Spleen (tissue), 11 donors: ENCODE measurements at regions not wholly inside any gene's neighbourhood (a gene's known extent, or its start where the extent isn't known, plus 50 kb on each side); places are given as distances from the start of the nearest gene placed in this dataset.

Source experiments
- DNase-seq: peaks from one replicate; pipeline ENCODE4 v3.0.0-alpha.2; 2020
- H3K27ac ChIP-seq, 8 donors: fragments of 200-600 bp; sonication (generic) in 7 of 8; 1 replicate in 4 of 8; 2 replicates in 4 of 8; pipeline versions ENCODE4 v1.5.0 to v1.8.0; 2016 to 2021; ENCODE audit warnings: inconsistent platforms in 4 of 8, mild to moderate bottlenecking in 4 of 8, moderate library complexity in 1 of 8
- H3K27me3 ChIP-seq, 7 donors: fragments of 200-600 bp; sonication (generic) in 6 of 7; replicated peaks in 1 of 7; 1 replicate in 4 of 7; 2 replicates in 3 of 7; pipeline versions ENCODE4 v1.5.0 to v1.8.0; 2016 to 2021; ENCODE audit warnings: inconsistent platforms in 3 of 7, mild to moderate bottlenecking in 1 of 7
- H3K36me3 ChIP-seq, 6 donors: fragments of 200-600 bp; sonication (generic) in 5 of 6; 1 replicate in 4 of 6; 2 replicates in 2 of 6; pipeline versions ENCODE4 v1.5.0 to v1.8.0; 2016 to 2021; ENCODE audit warnings: inconsistent platforms in 2 of 6
- H3K4me1 ChIP-seq, 6 donors: fragments of 200-600 bp; sonication (generic) in 5 of 6; 1 replicate in 3 of 6; 2 replicates in 3 of 6; pipeline versions ENCODE4 v1.5.0 to v1.8.0; 2016 to 2021; ENCODE audit warnings: inconsistent platforms in 3 of 6
- H3K4me3 ChIP-seq, 8 donors: fragments of 200-600 bp; sonication (generic) in 7 of 8; 1 replicate in 4 of 8; 2 replicates in 4 of 8; pipeline versions ENCODE4 v1.5.0 to v1.8.0; 2016 to 2021; ENCODE audit warnings: inconsistent platforms in 4 of 8, mild to moderate bottlenecking in 4 of 8, moderate library complexity in 2 of 8
- H3K9me3 ChIP-seq, 8 donors: fragments of 200-600 bp; sonication (generic) in 7 of 8; 1 replicate in 4 of 8; 2 replicates in 4 of 8; pipeline versions ENCODE4 v1.5.0 to v1.8.0; 2016 to 2021; ENCODE audit warnings: inconsistent platforms in 4 of 8
- CTCF ChIP-seq, 11 experiments: fragments of 200-600 bp in 7 of 11; fragments of 450-650 bp in 4 of 11; sonication (generic) in 4 of 11; IDR thresholded peaks in 8 of 11; conservative IDR thresholded peaks in 3 of 11; 1 replicate in 7 of 11; 2 replicates in 4 of 11; pipeline versions ENCODE4 v1.4.0 to v1.8.0; 2016 to 2021; ENCODE audit warnings: antibody characterized with exemption in 11 of 11, inconsistent platforms in 4 of 11, mild to moderate bottlenecking in 1 of 11
- POLR2A ChIP-seq, 3 donors: fragments of 450-650 bp; IDR thresholded peaks; one replicate each; pipeline ENCODE4 v1.5.1; 2017; ENCODE audit warnings: antibody characterized with exemption in 3 of 3, mild to moderate bottlenecking in 1 of 3
- POLR2AphosphoS5 ChIP-seq, 3 donors: sonication (generic); formaldehyde crosslinking; IDR thresholded peaks; one replicate each; pipeline ENCODE4 v1.5.1; 2017; ENCODE audit warnings: antibody characterized with exemption in 3 of 3
- WGBS, 5 donors: extraction: QIAGEN DNeasy Blood & Tissue Kit in 3 of 5; methylation state at CpG; one replicate each; pipeline versions ENCODE4 v1.1.5 to v1.1.7; 2013 to 2018; 5-methylcytosine and 5-hydroxymethylcytosine counted together
- intact Hi-C: fragments of 100-400 bp; cut with DNase I; formaldehyde crosslinking; loops from one replicate; pipeline ENCODE4 v1.15.0; 2023; ENCODE audit warnings: low total_unique reads
- donor health status: healthy with polysubstance abuse.
- donor health status: DM: no; HTN: no; CAD: no; lungs with moderate emphysema.
- donor health status: DM: no; HTN: no; CAD: no.
- donor health status: Bipolar disorder and iron deficiency.
- donor health status: healthy.
- donor health status: DM: no; HTN: no; CAD: no.
- donor health status: DM: yes; HTN: yes; CAD: no.

DNA sequence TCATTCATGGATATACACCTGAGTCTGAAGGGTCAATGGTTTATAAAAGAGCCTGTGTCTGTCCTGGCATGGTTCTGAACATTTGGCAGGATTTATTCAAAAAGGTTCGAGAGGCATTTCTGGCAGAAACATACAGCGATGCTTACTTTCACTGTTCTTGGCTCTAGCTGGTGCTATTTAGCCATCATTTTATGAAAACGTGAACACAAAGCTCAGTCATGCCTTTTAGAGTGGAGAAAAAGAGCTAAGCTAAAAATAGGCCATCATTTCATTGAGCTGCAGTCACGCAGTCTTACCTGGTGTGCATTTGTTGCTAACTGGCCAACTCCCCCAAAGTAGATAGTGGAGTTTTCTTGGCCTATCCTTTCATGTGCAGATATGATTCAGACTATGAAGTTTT is 1209.5 kb downstream of the SLC16A7 start:
- intact Hi-C loops: no loop called here
- H3K36me3 ChIP-seq: no peaks in the 10 kb centered on the region
- peaks cover 0 to 23% (median 4%) of the 10 kb centered on the region in 8 donors for H3K9me3 ChIP-seq
- no peaks in the 10 kb centered on the region for H3K27me3 ChIP-seq
- no peak overlapping the region for H3K4me3 ChIP-seq
- DNase-seq: no peak
- H3K4me1 ChIP-seq: no peaks in the 10 kb centered on the region
- 73 to 81% (median 75%) methylated on average over 4 of the region's 4 CpGs for WGBS, 5 donors
- no peak overlapping the region for H3K27ac ChIP-seq
- TF ChIP-seq POLR2AphosphoS5 (IDR thresholded peaks at IDR 0.05): no peak
- TF ChIP-seq POLR2A (IDR thresholded peaks at IDR 0.05): no peak
- no peak for TF ChIP-seq CTCF (IDR thresholded peaks at IDR 0.05 in 8 of 11, conservative IDR thresholded peaks at IDR 0.05 in 3 of 11)

- intact Hi-C loops: no loop called here
- no peaks in the 10 kb centered on the region for H3K4me1 ChIP-seq
- no peak for DNase-seq
Observed at GRCh38 chr12:60819794-60820193, 1224.0 kb downstream of the SLC16A7 start.

GRCh38 chr12:60822580-60822979 is 1226.8 kb downstream of the SLC16A7 start:
- WGBS, 5 donors: 53 to 71% (median 62%) methylated on average over 4 of the region's 4 CpGs
- TF ChIP-seq CTCF (IDR thresholded peaks at IDR 0.05 in 8 of 11, conservative IDR thresholded peaks at IDR 0.05 in 3 of 11) (no peak), POLR2A (IDR thresholded peaks at IDR 0.05) (no peak), POLR2AphosphoS5 (IDR thresholded peaks at IDR 0.05) (no peak)
- intact Hi-C loops: no loop called here

More at GRCh38 chr12:60819794-60820193, 1224.0 kb downstream of the SLC16A7 start:
- Histone ChIP-seq H3K36me3 (no peaks in the 10 kb centered on the region), H3K4me3 (no peak overlapping the region), H3K9me3 (peaks cover 0 to 35% (median 16%) of the 10 kb centered on the region in 8 donors), H3K27ac (no peak overlapping the region), H3K27me3 (no peaks in the 10 kb centered on the region)
- TF ChIP-seq CTCF (IDR thresholded peaks at IDR 0.05 in 8 of 11, conservative IDR thresholded peaks at IDR 0.05 in 3 of 11): no peak
- no peak for TF ChIP-seq POLR2AphosphoS5 (IDR thresholded peaks at IDR 0.05)
- no peak for TF ChIP-seq POLR2A (IDR thresholded peaks at IDR 0.05)
- WGBS, 5 donors: 85 to 98% (median 92%) methylated on average over 1 of the region's 1 CpG

DNA sequence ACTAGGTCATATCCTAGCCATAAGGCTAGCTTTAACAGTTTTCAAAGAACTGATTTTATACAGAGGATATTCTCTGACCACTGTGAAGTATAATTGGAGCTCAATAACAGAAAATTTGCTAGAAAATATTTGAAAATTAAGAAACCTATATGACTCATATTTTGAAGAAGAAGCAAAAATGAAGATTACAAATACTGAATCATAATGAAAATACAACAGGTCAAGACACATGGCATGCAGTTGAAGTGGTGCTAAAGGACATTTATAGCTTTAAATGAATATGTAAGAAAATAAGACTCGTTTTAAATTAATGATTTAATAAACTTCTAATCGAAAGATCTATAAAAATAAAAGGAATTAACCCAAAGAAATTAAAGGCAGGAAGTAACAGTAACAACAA is 1234.6 kb downstream of the SLC16A7 start:
- DNase-seq: no peak
- H3K4me3 ChIP-seq: no peak overlapping the region
- H3K9me3 ChIP-seq: peaks cover 0 to 8% (median 0%) of the 10 kb centered on the region in 8 donors
- TF ChIP-seq CTCF (IDR thresholded peaks at IDR 0.05 in 8 of 11, conservative IDR thresholded peaks at IDR 0.05 in 3 of 11) (no peak), POLR2A (IDR thresholded peaks at IDR 0.05) (no peak), POLR2AphosphoS5 (IDR thresholded peaks at IDR 0.05) (no peak)
- no peak overlapping the region for H3K27ac ChIP-seq
- 62 to 84% (median 68%) methylated on average over 2 of the region's 2 CpGs for WGBS, 5 donors
- no peaks in the 10 kb centered on the region for H3K36me3 ChIP-seq
- H3K27me3 ChIP-seq: no peaks in the 10 kb centered on the region
- intact Hi-C loops: no loop called here
- no peaks in the 10 kb centered on the region for H3K4me1 ChIP-seq

More at GRCh38 chr12:60822580-60822979, 1226.8 kb downstream of the SLC16A7 start:
- H3K36me3 ChIP-seq: no peaks in the 10 kb centered on the region
- H3K9me3 ChIP-seq: peaks cover 0 to 8% (median 0%) of the 10 kb centered on the region in 8 donors
- DNase-seq: no peak
- H3K4me3 ChIP-seq: no peak overlapping the region
- no peak overlapping the region for H3K27ac ChIP-seq
- H3K27me3 ChIP-seq: no peaks in the 10 kb centered on the region
- no peaks in the 10 kb centered on the region for H3K4me1 ChIP-seq
